HL-60 (cell line): ENCODE measurements at regions not wholly inside any gene's neighbourhood (a gene's known extent, or its start where the extent isn't known, plus 50 kb on each side); places are given as distances from the start of the nearest gene placed in this dataset.
"Not testable (repeated sequence)": the region's sequence is repeated elsewhere in the genome, so short reads cannot be mapped to it uniquely, and the experiment has no call there.

Experiments
- DNase-seq, 2 experiments: peaks; one replicate each; pipeline ENCODE4 v3.0.0-alpha.2; 2010 to 2020; ENCODE audit warnings: low read depth in 1 of 2, low spot score in 1 of 2
- H3K27ac ChIP-seq: fragments of 250-450 bp; sonication (Bioruptor Pico); replicated peaks from 2 replicates; pipeline ENCODE4 v1.5.1; 2020; ENCODE audit warnings: mild to moderate bottlenecking, moderate library complexity
- H3K27me3 ChIP-seq: fragments of 250-450 bp; sonication (Bioruptor Pico); 2 replicates; pipeline ENCODE4 v1.5.1; 2021; ENCODE audit warnings: mild to moderate bottlenecking, moderate library complexity; ENCODE audit not compliant: insufficient read depth, poor library complexity, severe bottlenecking
- H3K4me3 ChIP-seq: replicated peaks from 2 replicates; pipeline ENCODE4 v1.5.1; 2011; ENCODE audit warnings: mild to moderate bottlenecking, control low read depth, low read length; ENCODE audit not compliant: insufficient read depth
- CTCF ChIP-seq: IDR thresholded peaks from one replicate; pipeline ENCODE4 v1.5.1; 2011; ENCODE audit warnings: low read length, control low read depth, inconsistent platforms; ENCODE audit not compliant: insufficient read depth
- GABPA ChIP-seq: IDR thresholded peaks from 2 replicates; pipeline ENCODE4 v1.6.1; 2012; ENCODE audit warnings: low read depth
- POLR2AphosphoS5 ChIP-seq: IDR thresholded peaks from 2 replicates; pipeline ENCODE4 v1.6.1; 2012; ENCODE audit warnings: low read depth
- SPI1 ChIP-seq: IDR thresholded peaks from 2 replicates; pipeline ENCODE4 v1.6.1; 2012; ENCODE audit warnings: low read depth, mild to moderate bottlenecking, borderline replicate concordance
- TF ChIP-seq, protein P1 (sequence below): IDR thresholded peaks from 2 replicates; pipeline ENCODE4 v1.6.1; 2012; ENCODE audit warnings: low read depth; ENCODE audit not compliant: insufficient replicate concordance

DNA sequence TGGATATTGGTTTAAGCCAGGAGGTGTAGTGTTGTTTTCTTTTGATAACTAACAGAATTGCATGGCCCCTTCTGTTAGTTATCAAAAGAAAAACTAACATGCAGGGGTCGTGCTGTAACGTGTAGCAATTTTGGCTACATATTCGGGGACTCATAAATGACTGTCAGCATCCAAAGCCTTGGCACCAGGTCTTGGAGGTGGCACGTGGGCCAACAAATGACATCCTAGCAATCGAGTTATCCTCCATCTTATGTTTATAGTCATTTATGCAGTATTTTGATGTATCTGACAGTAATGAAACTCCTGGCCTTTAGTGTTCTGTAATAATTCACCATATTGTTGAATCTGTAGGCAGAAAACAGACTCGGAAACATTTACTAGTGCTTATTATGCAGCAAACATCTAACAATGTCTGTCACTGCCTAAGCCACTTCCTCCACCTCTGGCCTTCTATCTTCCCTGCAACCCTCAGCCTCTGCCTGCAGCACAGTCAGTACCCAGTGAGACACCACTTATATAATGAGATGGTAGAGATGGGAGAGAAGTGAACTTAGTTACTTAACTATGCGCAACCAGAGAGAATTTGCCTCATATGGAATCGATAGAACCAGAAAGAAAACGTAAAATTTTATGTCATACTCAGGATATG is 184.6 kb downstream of the AEBP2 start:
- TF ChIP-seq GABPA (no peak), SPI1 (no peak), CTCF (no peak), POLR2AphosphoS5 (no peak)
- TF ChIP-seq, protein P1, sequence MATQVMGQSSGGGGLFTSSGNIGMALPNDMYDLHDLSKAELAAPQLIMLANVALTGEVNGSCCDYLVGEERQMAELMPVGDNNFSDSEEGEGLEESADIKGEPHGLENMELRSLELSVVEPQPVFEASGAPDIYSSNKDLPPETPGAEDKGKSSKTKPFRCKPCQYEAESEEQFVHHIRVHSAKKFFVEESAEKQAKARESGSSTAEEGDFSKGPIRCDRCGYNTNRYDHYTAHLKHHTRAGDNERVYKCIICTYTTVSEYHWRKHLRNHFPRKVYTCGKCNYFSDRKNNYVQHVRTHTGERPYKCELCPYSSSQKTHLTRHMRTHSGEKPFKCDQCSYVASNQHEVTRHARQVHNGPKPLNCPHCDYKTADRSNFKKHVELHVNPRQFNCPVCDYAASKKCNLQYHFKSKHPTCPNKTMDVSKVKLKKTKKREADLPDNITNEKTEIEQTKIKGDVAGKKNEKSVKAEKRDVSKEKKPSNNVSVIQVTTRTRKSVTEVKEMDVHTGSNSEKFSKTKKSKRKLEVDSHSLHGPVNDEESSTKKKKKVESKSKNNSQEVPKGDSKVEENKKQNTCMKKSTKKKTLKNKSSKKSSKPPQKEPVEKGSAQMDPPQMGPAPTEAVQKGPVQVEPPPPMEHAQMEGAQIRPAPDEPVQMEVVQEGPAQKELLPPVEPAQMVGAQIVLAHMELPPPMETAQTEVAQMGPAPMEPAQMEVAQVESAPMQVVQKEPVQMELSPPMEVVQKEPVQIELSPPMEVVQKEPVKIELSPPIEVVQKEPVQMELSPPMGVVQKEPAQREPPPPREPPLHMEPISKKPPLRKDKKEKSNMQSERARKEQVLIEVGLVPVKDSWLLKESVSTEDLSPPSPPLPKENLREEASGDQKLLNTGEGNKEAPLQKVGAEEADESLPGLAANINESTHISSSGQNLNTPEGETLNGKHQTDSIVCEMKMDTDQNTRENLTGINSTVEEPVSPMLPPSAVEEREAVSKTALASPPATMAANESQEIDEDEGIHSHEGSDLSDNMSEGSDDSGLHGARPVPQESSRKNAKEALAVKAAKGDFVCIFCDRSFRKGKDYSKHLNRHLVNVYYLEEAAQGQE: no peak
- DNase-seq: no peak
- Histone ChIP-seq H3K27ac (no peak overlapping the region), H3K27me3 (no peaks in the 10 kb centered on the region), H3K4me3 (no peak overlapping the region)

DNA sequence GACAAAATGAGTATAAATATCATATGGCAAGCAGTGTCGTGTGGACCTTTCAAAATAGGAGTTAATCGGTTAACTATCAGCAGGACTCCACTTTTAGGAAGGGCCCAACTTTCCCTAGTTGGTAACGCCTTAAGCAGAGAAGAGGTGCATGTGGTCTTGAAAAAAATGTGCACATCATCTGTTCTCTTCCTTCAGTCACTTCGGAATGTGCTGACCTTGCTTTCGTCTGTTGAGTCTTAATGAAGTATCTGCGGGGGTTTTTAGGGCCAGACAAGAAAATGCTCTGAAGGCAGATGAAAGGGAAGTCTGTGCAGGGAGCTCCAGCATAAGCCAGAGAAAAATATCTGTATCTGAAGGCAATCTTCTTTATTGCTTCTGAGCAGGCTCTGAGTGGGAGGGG is 185.2 kb downstream of the AEBP2 start:
- Histone ChIP-seq H3K27me3 (no peaks in the 10 kb centered on the region), H3K27ac (no peak overlapping the region), H3K4me3 (no peak overlapping the region)
- DNase-seq: no peak
- no peak for TF ChIP-seq GABPA
- TF ChIP-seq CTCF: no peak
- TF ChIP-seq POLR2AphosphoS5: no peak
- TF ChIP-seq SPI1: no peak
- TF ChIP-seq, protein P1: no peak

- H3K27ac ChIP-seq, H3K4me3 ChIP-seq, DNase-seq, H3K27me3 ChIP-seq: not testable (repeated sequence)
Measured at GRCh38 chr12:19625551-19625950, 186.3 kb downstream of the AEBP2 start.

DNA sequence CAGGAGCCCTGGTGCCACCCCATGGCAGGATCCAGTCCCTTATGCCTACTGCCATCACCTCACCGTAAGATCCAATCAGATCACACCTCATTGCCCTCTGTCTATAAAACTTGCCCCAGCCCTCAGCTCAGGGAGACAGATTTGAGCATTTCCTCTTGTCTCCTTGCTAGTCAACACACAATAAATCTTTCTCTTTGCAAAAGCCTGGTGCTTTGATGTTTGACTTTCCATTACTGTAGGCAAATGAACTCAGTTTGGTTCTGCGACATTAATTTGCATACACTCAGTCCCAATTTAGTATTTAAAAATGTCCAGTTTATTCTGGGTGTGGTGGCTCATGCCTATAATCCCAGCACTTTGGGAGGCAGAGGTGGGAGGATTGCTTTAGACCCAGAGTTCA is 188.4 kb downstream of the AEBP2 start:
- no peak overlapping the region for H3K4me3 ChIP-seq
- no peaks in the 10 kb centered on the region for H3K27me3 ChIP-seq
- no peak for DNase-seq
- H3K27ac ChIP-seq: no peak overlapping the region
- TF ChIP-seq GABPA (no peak), POLR2AphosphoS5 (no peak), SPI1 (no peak), CTCF (no peak)
- TF ChIP-seq, protein P1: no peak
